HCT116 (cell line): ENCODE measurements at regions not wholly inside any gene's neighbourhood (a gene's known extent, or its start where the extent isn't known, plus 50 kb on each side); places are given as distances from the start of the nearest gene placed in this dataset.

ENCODE experiments used
- CTCF ChIP-seq, 3 experiments: fragments of 200-600 bp in 1 of 3; sonication (generic) in 1 of 3; IDR thresholded peaks in 2 of 3; conservative IDR thresholded peaks in 1 of 3; 2 replicates each; pipeline ENCODE4 v1.5.1; 2012 to 2017; ENCODE audit warnings: low read depth in 2 of 3, low read length in 2 of 3, antibody characterized with exemption in 1 of 3, borderline replicate concordance in 1 of 3, control low read depth in 1 of 3, mild to moderate bottlenecking in 1 of 3, mixed read lengths in 1 of 3, mixed run types in 1 of 3, moderate library complexity in 1 of 3; ENCODE audit not compliant: insufficient read depth in 1 of 3
- ELF1 ChIP-seq: IDR thresholded peaks from 2 replicates; pipeline ENCODE4 v1.6.1; 2012; ENCODE audit warnings: low read depth, borderline replicate concordance
- EZH2 ChIP-seq: fragments of 200-600 bp; sonication (generic); IDR thresholded peaks from 2 replicates; pipeline ENCODE4 v1.6.1; 2017; ENCODE audit warnings: antibody characterized with exemption, mixed run types
- EZH2phosphoT487 ChIP-seq: fragments of 200-600 bp; IDR thresholded peaks from 2 replicates; pipeline ENCODE4 v1.6.1; 2018; ENCODE audit warnings: antibody characterized with exemption, borderline replicate concordance
- MAX ChIP-seq: IDR thresholded peaks from 2 replicates; pipeline ENCODE4 v1.6.1; 2012
- POLR2A ChIP-seq: IDR thresholded peaks from 2 replicates; pipeline ENCODE4 v1.7.0; 2011; ENCODE audit warnings: borderline replicate concordance; ENCODE audit not compliant: insufficient read depth, insufficient read length; ENCODE audit errors: extremely low read depth
- POLR2AphosphoS5 ChIP-seq: IDR thresholded peaks from 2 replicates; pipeline ENCODE4 v1.6.1; 2011; ENCODE audit warnings: mild to moderate bottlenecking, low read depth, low read length, moderate library complexity
- SP1 ChIP-seq: IDR thresholded peaks from 2 replicates; pipeline ENCODE4 v1.6.1; 2012; ENCODE audit warnings: low read depth
- ZNF274 ChIP-seq: fragments of 200-500 bp; sonication (Bioruptor generic); IDR thresholded peaks from 2 replicates; pipeline ENCODE4 v1.6.1; 2014; ENCODE audit warnings: mild to moderate bottlenecking, low read depth, low read length, inconsistent platforms
- TF ChIP-seq, protein P1 (sequence below): IDR thresholded peaks from 2 replicates; pipeline ENCODE4 v1.6.1; 2012; ENCODE audit warnings: low read depth

DNA sequence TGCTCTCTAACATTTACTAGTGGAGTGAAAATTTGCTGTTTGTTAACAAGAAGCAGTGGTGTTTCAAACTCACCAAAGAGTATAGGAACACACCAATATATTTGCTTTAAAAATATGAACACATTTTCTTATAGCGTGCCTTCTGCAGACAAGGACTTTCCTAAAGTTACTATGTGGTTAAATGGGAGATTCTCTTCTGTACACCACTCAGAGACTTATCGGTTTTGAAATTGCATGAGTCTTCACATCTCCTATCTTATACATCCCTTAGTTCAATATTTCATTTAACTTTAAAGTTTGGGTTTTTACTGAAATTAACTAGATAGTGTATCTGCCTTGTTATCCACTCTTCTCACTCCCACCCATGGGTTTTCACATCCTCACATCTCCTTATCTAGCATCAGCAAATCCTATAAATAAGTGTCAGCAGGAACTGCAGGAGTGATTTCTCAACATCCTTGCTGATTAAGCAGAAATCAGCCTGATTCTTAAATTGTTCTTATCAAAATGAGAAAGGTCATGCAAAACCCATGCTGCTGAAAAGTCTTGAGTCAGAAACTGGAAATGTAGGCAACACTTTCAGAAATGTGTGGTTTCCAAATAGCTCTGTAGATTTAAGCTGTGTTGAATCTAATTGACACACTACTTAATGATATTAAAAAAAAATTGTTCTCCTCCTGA is 1075.6 kb upstream of the GJE1 start:
- TF ChIP-seq, protein P1, sequence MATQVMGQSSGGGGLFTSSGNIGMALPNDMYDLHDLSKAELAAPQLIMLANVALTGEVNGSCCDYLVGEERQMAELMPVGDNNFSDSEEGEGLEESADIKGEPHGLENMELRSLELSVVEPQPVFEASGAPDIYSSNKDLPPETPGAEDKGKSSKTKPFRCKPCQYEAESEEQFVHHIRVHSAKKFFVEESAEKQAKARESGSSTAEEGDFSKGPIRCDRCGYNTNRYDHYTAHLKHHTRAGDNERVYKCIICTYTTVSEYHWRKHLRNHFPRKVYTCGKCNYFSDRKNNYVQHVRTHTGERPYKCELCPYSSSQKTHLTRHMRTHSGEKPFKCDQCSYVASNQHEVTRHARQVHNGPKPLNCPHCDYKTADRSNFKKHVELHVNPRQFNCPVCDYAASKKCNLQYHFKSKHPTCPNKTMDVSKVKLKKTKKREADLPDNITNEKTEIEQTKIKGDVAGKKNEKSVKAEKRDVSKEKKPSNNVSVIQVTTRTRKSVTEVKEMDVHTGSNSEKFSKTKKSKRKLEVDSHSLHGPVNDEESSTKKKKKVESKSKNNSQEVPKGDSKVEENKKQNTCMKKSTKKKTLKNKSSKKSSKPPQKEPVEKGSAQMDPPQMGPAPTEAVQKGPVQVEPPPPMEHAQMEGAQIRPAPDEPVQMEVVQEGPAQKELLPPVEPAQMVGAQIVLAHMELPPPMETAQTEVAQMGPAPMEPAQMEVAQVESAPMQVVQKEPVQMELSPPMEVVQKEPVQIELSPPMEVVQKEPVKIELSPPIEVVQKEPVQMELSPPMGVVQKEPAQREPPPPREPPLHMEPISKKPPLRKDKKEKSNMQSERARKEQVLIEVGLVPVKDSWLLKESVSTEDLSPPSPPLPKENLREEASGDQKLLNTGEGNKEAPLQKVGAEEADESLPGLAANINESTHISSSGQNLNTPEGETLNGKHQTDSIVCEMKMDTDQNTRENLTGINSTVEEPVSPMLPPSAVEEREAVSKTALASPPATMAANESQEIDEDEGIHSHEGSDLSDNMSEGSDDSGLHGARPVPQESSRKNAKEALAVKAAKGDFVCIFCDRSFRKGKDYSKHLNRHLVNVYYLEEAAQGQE: no peak
- TF ChIP-seq SP1 (no peak), POLR2A (no peak), ELF1 (no peak), CTCF (IDR thresholded peaks at IDR 0.05 in 2 of 3, conservative IDR thresholded peaks at IDR 0.05 in 1 of 3; ENCODE audit: borderline replicate concordance in 1 of 3, insufficient read depth in 1 of 3, low read depth in 2 of 3, low read length in 2 of 3) (no peak), MAX (no peak), ZNF274 (no peak), EZH2phosphoT487 (no peak), EZH2 (no peak), POLR2AphosphoS5 (no peak)
